Esophagus squamous epithelium (tissue), 4 donors: ENCODE measurements at regions not wholly inside any gene's neighbourhood (a gene's known extent, or its start where the extent isn't known, plus 50 kb on each side); places are given as distances from the start of the nearest gene placed in this dataset.

Experiments used
- POLR2A ChIP-seq, 4 donors: fragments of 450-650 bp; IDR thresholded peaks; one replicate each; pipeline ENCODE4 v1.6.1; 2017; ENCODE audit warnings: antibody characterized with exemption in 4 of 4, mild to moderate bottlenecking in 4 of 4, moderate library complexity in 3 of 4
- TF ChIP-seq, protein P1 (sequence below), 6 experiments: fragments of 450-650 bp in 4 of 6; fragments of 200-600 bp in 2 of 6; sonication (generic) in 2 of 6; IDR thresholded peaks; one replicate each; pipeline ENCODE4 v1.5.1; 2016 to 2019; ENCODE audit warnings: antibody characterized with exemption in 6 of 6, mild to moderate bottlenecking in 4 of 6, moderate library complexity in 4 of 6

DNA sequence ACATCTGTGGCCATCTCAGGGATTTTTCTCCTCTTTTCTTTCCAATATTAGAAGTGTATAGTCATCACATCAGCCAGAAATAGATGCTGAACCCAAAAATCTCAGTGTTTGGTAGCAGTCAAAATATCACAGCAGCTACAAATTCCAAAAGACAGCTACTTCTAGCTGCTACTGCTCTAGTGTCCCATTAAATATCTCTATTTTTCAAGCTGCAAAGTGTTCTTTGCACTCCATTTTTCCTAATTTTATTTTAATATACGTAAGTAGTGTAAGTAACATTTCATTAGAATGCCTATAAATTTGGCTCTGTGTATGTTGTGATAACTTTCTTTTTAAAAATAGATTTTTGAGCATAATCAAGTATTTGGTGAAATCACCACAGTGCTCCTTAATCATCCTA is 967.3 kb downstream of the BCL11A start:
- TF ChIP-seq, protein P1, sequence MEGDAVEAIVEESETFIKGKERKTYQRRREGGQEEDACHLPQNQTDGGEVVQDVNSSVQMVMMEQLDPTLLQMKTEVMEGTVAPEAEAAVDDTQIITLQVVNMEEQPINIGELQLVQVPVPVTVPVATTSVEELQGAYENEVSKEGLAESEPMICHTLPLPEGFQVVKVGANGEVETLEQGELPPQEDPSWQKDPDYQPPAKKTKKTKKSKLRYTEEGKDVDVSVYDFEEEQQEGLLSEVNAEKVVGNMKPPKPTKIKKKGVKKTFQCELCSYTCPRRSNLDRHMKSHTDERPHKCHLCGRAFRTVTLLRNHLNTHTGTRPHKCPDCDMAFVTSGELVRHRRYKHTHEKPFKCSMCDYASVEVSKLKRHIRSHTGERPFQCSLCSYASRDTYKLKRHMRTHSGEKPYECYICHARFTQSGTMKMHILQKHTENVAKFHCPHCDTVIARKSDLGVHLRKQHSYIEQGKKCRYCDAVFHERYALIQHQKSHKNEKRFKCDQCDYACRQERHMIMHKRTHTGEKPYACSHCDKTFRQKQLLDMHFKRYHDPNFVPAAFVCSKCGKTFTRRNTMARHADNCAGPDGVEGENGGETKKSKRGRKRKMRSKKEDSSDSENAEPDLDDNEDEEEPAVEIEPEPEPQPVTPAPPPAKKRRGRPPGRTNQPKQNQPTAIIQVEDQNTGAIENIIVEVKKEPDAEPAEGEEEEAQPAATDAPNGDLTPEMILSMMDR (IDR thresholded peaks at IDR 0.05) = no peak
- no peak for TF ChIP-seq POLR2A (IDR thresholded peaks at IDR 0.05)
